K562 (cell line): ENCODE measurements at regions not wholly inside any gene's neighbourhood (a gene's known extent, or its start where the extent isn't known, plus 50 kb on each side); places are given as distances from the start of the nearest gene placed in this dataset.

ENCODE experiments used
- COPS2 ChIP-seq: fragments of 450-650 bp; conservative IDR thresholded peaks from 2 replicates; pipeline ENCODE4 v1.6.1; 2016; ENCODE audit warnings: mild to moderate bottlenecking, moderate library complexity
- DIDO1 ChIP-seq: fragments of 450-650 bp; IDR thresholded peaks from 2 replicates; pipeline ENCODE4 v1.6.1; 2016; ENCODE audit warnings: low read depth, missing biosample characterization, missing genetic modification characterization
- HIVEP1 ChIP-seq: fragments of 250-450 bp; sonication (Bioruptor Pico); IDR thresholded peaks from 2 replicates; pipeline ENCODE4 v1.4.0; 2020; ENCODE audit warnings: mild to moderate bottlenecking
- MTA3 ChIP-seq: fragments of 450-650 bp; formaldehyde crosslinking; IDR thresholded peaks from 2 replicates; pipeline ENCODE4 v1.6.1; 2017; ENCODE audit warnings: mild to moderate bottlenecking, borderline replicate concordance
- RBFOX2 ChIP-seq: fragments of 200-400 bp; formaldehyde crosslinking; IDR thresholded peaks from 2 replicates; pipeline ENCODE4 v1.6.1; 2017; ENCODE audit warnings: low read depth, mild to moderate bottlenecking, low read length, moderate library complexity
- RBM39 ChIP-seq: fragments of 200-400 bp; formaldehyde crosslinking; optimal IDR thresholded peaks from 2 replicates; pipeline ENCODE3; 2018; ENCODE audit warnings: low read depth, low read length
- REST ChIP-seq, 2 experiments: fragments of 450-650 bp; formaldehyde crosslinking in 1 of 2; IDR thresholded peaks; 2 replicates each; pipeline versions ENCODE4 v1.4.0 to v1.6.1; 2014 to 2020; ENCODE audit warnings: mild to moderate bottlenecking in 2 of 2, borderline replicate concordance in 1 of 2, low read depth in 1 of 2
- TCF7 ChIP-seq: sonication (generic); IDR thresholded peaks from 2 replicates; pipeline ENCODE4 v1.6.1; 2016; ENCODE audit warnings: antibody characterized with exemption, borderline replicate concordance
- THRB ChIP-seq: fragments of 450-650 bp; formaldehyde crosslinking; conservative IDR thresholded peaks from 2 replicates; pipeline ENCODE4 v1.4.0; 2022; ENCODE audit warnings: mild to moderate bottlenecking, missing genetic modification characterization
- ZNF146 ChIP-seq: IDR thresholded peaks from one replicate; pipeline ENCODE4 v1.6.1; 2018; ENCODE audit warnings: missing compliant biosample characterization; ENCODE audit not compliant: unreplicated experiment
- ZNF184 ChIP-seq: sonication (generic); formaldehyde crosslinking; IDR thresholded peaks from 2 replicates; pipeline ENCODE4 v1.5.0; 2020; ENCODE audit warnings: missing genetic modification reagents
- ZNF212 ChIP-seq: fragments of 450-650 bp; formaldehyde crosslinking; IDR thresholded peaks from 2 replicates; pipeline ENCODE4 v1.4.0; 2020; ENCODE audit warnings: mild to moderate bottlenecking
- ZNF224 ChIP-seq: sonication (generic); formaldehyde crosslinking; IDR thresholded peaks from 2 replicates; pipeline ENCODE4 v1.8.0; 2022; ENCODE audit warnings: mild to moderate bottlenecking, missing genetic modification reagents
- ZNF280B ChIP-seq: fragments of 250-450 bp; sonication (Bioruptor Pico); IDR thresholded peaks from 2 replicates; pipeline ENCODE4 v1.5.1; 2021; ENCODE audit warnings: mild to moderate bottlenecking
- ZNF398 ChIP-seq: fragments of 250-450 bp; sonication (Bioruptor Pico); IDR thresholded peaks from 2 replicates; pipeline ENCODE4 v1.8.0; 2021; ENCODE audit warnings: moderate library complexity, mild to moderate bottlenecking, inconsistent platforms
- ZNF445 ChIP-seq: fragments of 250-450 bp; sonication (Bioruptor Pico); IDR thresholded peaks from 2 replicates; pipeline ENCODE4 v1.4.0; 2020; ENCODE audit warnings: low read depth, mild to moderate bottlenecking, moderate library complexity
- ZNF561 ChIP-seq: fragments of 450-650 bp; formaldehyde crosslinking; conservative IDR thresholded peaks from 2 replicates; pipeline ENCODE4 v1.4.0; 2020; ENCODE audit warnings: mild to moderate bottlenecking, moderate library complexity

GRCh38 chr9:101840694-101841188 is 102.3 kb upstream of the GRIN3A start (continued):
- TF ChIP-seq DIDO1 (tag) (no peak), MTA3 (peak; percentile 84), RBM39 (no peak), REST (IDR thresholded peaks at IDR 0.05; ENCODE audit: borderline replicate concordance) (no peak; the same call in 1 of the 2 replicates), REST (CRISPR knock-in tag; IDR thresholded peaks at IDR 0.05; ENCODE audit: low read depth) (no peak), RBFOX2 (peak; percentile 45; the same call in 1 of the 2 replicates), ZNF184 (CRISPR knock-in tag) (no peak), ZNF398 (CRISPR knock-in tag) (no peak), ZNF561 (no peak), ZNF212 (no peak), ZNF445 (CRISPR knock-in tag) (no peak), ZNF224 (CRISPR knock-in tag) (no peak), ZNF146 (CRISPR knock-in tag) (no peak), TCF7 (peak; percentile 53; the same call in 1 of the 2 replicates), COPS2 (no peak), ZNF280B (CRISPR knock-in tag) (no peak), THRB (CRISPR knock-in tag) (no peak), HIVEP1 (no peak)
